Astrocyte (in vitro differentiated cells and primary cell): ENCODE measurements at regions not wholly inside any gene's neighbourhood (a gene's known extent, or its start where the extent isn't known, plus 50 kb on each side); places are given as distances from the start of the nearest gene placed in this dataset.

Experiments
- EZH2 ChIP-seq: IDR thresholded peaks from 2 replicates; pipeline ENCODE4 v1.6.1; 2012; ENCODE audit warnings: mild to moderate bottlenecking, low read length, inconsistent platforms; ENCODE audit not compliant: insufficient read depth
- TF ChIP-seq, protein P1 (sequence below): IDR thresholded peaks from 2 replicates; pipeline ENCODE4 v1.5.1; 2011; ENCODE audit warnings: low read depth, mild to moderate bottlenecking, inconsistent platforms, low read length, moderate library complexity; ENCODE audit not compliant: insufficient read depth

DNA sequence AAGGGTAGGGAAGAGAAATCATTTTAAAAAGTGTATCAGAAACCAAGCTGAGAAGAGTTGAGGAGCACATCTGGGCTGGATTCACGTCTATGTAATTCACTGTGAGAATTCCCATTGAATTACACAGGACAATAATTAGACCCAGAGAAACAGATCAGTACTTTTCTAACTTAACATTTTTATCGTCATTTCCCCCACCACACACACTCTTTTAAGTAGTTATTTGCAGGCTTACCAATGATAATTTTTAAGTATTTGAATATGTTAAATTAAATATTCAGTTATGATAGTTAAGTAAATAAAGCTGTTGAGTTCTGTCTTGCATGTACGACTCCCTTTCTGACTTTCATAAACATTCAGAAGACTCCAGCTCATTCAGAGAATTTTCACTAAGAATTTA, 165.4 kb upstream of the PITX2 start:
- no peak for TF ChIP-seq EZH2
- TF ChIP-seq, protein P1, sequence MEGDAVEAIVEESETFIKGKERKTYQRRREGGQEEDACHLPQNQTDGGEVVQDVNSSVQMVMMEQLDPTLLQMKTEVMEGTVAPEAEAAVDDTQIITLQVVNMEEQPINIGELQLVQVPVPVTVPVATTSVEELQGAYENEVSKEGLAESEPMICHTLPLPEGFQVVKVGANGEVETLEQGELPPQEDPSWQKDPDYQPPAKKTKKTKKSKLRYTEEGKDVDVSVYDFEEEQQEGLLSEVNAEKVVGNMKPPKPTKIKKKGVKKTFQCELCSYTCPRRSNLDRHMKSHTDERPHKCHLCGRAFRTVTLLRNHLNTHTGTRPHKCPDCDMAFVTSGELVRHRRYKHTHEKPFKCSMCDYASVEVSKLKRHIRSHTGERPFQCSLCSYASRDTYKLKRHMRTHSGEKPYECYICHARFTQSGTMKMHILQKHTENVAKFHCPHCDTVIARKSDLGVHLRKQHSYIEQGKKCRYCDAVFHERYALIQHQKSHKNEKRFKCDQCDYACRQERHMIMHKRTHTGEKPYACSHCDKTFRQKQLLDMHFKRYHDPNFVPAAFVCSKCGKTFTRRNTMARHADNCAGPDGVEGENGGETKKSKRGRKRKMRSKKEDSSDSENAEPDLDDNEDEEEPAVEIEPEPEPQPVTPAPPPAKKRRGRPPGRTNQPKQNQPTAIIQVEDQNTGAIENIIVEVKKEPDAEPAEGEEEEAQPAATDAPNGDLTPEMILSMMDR = no peak
